GM19455 (cell line): ENCODE measurements at regions not wholly inside any gene's neighbourhood (a gene's known extent, or its start where the extent isn't known, plus 50 kb on each side); places are given as distances from the start of the nearest gene placed in this dataset.

Experiments used
- ATAC-seq: cut with Tn5 transposase; IDR thresholded peaks from one replicate; pipeline ENCODE4 v1.9.1; 2021; ENCODE audit not compliant: unreplicated experiment

DNA sequence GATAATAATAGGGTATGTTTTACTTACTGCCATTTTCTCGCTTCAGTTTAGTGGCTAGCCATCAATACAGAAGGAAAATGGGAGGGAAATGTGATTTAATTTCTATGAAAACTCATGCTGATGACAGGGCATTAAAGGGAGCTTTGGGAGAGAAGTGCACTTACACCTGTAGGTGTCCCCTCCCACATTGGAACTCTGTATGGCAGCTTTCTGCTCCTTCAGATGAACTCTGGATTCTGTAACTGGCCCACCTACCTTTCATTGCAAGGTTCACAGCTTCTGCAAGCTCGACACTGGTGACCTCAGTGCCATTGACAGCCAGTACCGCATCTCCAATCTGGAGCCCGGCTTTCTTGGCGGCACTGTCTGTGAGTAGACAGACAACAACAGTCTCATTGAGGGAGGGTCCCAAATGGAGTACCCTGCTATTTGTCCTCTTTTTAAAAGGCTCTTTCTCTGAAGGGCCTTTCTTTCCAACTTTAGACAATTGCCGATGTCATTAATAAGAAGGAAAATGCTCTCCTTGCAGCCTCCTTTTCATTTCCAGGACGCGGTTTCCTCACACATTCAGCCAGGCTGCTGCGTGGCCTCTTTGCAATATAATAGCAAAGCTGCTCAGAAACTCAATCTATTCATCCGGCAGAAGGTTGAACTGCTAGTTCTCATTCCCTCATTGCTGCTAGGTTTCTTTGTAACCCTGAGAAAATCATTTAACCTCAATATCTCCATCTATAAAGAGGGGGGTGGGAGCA, 63.6 kb downstream of the NUDT12 start:
- no peak for ATAC-seq

DNA sequence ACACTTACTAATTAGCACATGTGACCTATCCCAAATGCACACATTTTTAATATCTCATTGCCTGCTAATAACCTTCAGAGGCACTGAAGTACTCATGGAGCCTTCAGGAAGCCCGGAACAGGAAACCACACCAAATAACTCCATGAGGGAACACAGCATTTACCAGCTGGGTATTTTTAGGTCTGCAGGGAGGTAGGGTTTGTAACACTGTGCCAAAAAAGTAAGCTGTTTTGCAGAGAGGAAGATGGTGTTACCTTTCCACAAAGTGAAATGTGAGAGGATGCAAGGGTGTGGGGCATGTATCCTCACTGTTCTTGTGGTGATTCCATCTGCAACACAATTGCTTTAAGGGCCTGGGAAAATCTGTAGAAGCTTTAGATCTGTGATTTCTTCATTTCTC, 64.4 kb downstream of the NUDT12 start:
- no peak for ATAC-seq

DNA sequence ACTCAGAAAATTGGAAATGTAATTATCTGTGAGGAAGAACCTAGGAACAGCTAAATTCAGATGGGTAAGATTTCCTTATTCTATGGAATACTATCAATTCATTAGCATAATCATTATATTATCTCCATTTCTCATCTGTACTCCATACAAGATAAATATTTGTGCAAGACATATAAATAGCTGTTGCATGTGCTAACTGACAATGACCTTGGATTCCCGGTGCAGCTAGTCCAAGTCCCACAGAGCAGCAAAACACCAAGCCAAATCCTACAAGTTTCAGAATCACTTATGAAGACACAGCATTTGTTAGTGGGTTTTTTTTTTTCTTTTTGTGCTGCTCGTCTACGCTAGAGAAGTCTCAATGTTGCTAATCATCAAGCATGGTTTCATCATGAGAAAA, 64.8 kb downstream of the NUDT12 start:
- no peak for ATAC-seq

DNA sequence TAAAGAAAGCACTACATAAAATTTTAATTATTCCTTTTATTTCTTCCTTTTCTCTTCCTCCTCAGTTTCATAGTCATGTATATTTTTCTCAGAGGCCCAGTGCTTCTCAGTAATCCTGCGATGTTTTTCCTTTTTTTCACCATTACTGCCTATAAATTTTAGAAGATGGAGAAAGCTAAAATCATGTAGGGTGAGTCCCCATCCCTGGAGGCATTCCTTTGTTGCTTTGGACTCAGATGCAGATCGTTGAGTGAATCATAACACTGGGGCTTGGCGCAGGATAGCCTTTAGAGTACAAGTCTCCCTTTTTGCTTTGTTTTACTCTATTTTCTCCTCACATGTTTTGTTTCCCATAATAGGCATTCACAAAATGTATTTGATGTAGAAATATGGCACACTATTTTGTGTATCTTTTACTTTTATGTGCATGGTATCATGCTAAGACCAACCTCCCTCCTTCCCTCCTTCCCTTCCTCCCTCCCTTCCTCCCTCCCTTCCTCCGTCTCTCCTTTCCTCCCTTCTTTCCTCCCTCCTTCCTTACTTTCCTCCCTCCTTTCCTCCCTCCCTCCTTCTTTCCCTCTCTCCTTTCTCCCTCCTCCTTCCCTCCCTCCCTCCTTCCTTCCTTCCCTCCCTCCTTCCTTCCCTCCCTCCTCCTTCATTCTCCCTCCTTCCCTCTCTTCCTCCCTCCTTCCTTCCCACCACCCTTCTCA, 72.4 kb downstream of the NUDT12 start:
- ATAC-seq, result no peak

DNA sequence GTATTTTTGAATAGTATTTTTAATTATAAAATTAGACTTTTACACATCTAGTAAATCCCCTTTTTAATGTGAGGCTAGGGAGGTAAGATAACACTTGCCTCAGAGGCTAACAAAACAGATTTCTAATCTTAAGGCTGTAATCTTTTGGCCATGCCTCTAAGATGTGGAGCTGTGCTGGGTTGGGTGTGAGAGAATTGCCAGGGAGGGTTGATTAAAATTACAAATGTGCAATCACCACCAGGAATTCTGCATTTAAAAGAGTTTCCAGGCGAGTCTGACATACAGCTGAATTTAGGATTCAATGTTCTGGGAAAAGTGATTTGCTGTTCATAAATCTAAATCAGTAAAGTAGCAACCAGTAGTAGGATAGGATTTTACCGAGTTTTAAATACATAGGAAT, 73.3 kb downstream of the NUDT12 start:
- ATAC-seq, result no peak

DNA sequence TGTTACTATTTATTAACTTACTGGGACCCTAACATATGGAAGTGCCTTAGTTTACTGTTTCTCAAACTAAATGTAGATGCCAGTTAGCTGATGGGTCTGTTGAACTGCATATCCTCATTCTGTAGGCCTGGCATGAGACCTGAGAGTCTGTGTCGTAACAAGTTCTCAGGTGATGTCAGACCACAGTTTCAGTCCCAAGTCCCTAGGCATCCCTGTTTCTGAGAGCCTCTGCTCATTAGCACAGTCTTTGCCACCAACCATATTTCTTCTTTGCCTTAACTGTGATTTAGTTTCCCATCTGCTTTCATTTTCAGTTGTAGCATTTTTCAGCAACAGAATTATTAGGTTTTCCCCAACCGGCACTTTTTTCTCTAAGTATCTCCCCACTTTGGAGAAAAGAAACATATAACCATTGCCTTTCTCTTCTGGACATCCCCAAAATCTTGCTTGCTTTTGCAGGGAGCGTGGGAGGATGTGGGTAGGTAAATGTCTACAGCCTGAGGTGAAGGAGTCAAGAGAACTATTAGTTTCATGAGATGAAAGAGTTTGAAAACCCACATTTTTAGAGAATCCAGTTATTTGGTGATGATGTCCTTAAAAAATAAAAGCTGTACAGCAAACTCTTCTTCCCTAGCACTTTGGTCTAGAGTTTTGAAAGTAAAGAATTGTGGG, 74.6 kb downstream of the NUDT12 start:
- ATAC-seq, result no peak

DNA sequence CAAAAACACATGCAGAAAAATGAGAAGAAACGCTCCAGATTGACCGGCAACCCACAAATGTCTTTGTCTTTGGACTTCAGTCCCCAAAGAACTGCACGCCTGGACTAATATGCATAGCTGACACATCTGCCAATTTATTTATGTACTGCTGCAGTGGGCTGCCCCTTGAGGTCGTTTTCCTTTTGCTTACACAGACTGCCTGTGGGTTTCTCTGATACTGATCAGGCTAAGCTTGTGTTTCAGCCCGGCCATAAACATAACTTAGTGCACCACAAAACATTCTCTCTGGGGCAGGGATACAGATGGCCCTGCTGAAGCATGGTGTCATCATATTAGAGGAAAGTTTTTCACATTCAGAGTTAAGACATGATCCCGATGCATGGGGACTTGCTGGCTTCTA, 75.4 kb downstream of the NUDT12 start:
- no peak for ATAC-seq

DNA sequence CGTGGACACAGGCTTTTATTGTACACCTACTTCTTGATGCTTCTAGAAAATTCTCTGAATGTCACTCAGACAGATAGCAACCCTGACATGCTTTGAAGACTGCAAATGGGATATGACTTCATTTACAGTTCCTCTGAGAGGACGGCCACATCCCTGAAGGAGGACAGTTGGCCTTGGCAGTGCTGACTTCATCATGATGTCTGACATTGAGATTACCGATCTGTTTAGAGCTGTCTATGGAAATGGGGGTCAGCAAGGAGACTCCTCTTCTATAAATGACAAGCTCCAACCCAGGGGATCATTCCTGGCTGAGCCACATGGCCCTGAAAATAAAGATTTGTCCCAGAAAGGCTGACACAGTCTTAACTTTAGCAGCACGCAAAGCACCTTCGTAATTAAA, 75.8 kb downstream of the NUDT12 start:
- ATAC-seq, result no peak

DNA sequence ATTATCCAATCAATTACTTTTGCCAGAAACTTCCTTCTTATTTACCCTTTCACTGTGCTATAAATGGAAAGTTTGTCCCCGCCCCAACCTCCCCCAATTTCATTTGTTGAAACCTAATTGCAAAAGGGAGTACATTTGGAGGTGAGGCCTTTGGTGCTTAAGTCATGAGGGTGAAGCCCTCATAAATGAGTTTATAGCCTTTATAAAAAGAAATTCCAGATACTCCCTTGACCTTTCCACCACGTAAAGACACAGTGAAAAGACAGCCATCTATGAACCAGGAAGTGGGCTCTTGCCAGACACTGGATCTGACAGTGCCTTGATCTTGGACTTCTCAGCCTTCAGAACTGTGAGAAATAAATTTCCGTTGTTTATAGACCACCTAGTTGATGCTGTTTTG, 82.3 kb downstream of the NUDT12 start:
- no peak for ATAC-seq

DNA sequence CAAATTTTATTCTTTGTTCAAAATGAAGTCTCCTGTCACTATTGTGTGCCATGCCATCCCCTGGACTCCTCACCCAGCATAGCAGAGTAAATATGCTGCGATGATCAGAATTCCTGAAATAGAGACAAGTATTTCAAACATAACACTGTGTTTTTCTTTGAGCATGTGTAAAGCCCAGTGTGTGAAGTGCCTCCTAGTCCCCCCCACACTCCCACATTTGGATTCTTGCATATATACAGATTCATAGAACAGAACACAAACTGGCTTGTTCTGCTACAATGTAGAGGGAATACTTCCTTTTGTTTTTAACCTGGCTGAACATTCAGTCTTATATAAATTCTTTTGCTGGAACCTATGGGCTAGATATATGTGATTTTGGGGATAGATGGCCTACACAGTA, 84.9 kb downstream of the NUDT12 start:
- no peak for ATAC-seq

DNA sequence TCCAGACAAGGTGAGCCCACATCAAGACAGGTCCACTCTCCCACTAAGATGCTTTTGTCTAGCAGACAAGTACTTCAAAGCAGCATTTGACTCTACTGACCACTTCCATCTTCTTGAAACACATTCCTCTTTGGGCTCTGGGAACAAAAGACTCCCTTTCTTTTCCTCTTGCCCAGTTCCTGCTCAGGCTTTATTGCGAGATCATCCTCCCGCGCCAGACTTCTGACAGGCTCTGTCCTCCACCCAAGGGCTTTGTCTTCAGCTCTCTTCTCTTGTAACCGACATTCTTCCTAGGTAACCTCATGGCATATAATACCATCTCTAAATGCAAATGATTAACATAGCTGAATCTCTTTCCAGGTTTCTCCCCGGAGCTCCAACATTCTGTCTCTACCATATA, 85.8 kb downstream of the NUDT12 start:
- ATAC-seq, result no peak

DNA sequence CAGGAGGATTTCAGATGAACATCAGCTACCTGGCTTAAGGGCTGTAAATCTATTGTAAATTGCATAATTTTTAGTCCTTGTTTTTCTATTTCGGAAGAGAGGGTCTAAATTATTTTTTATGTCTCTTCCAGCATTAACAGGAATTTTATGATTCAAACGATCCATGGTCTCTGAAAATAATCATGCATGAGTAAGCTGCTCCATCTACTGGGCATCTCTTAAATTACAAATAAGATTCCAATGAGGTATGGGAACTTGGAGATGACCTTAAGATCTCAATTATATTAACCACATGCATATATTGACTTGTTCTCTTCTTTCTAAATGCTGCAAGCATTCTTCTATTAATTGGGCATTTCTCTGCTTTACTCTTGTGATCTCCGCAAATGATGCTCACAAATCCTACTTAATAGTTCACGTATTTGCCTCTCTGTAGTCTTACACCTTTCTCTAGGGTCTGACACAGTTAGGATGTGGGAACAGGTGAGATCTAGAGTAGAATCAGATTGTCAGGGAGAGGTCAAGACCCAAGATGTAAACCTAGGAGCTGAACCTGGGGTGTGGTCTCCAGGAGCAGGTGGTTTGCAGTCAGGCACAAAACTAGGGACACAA, 86.9 kb downstream of the NUDT12 start:
- peak; percentile 77 for ATAC-seq

DNA sequence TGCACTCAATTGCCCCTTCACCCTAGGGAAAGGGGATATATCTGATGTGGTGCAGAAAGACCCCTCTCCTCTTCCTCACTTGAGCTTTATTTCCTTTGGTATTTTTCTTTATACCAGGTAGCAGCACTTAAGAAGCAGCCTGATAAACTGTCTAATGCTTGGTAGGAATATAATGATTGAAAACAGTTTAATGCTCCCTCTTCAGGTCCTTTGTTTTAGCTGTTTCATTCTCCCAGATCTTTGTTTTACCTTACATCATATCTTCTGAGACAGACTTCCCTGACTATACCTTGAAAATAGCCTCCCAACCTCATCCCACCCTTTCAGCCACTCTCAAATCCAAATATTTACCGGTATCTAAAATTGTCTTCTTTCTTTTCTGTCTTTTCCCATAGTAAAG, 87.9 kb downstream of the NUDT12 start:
- ATAC-seq, result no peak

DNA sequence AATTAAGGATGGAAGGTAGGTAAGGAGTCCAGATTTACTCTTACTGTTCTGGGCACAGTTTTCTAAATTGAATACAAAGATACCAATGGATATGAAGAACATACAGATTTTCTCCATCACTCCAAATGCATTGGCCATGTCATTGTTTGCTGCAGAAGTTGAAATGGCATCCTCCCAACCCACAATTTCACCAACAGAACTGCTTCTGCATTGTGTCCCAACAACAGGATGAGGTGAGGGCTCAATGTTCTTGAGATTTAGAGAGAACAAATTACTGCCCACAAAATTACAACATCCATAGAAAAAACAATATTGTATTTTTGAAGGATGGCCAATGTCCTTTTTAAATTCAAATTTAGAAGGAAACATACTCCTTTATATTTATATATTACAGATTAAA, 88.9 kb downstream of the NUDT12 start:
- no peak for ATAC-seq

DNA sequence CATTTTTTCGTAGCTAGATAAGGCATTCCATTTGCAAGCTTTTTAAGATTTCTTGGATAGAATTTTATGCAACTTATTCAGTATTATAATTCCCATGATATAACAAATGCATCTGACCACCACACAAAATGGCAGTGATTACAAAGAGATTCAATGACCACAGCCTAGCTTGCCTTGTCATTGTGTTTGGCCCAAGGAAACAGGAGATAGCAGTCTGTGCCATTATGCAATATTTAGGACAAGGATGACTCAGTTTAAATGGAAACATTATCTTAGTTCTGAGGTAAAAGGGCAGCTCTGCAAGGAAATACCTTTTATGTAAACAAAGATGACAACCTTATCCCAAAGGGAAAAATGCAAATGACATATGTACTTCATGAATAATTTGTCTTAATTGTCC, 89.8 kb downstream of the NUDT12 start:
- ATAC-seq, result no peak

DNA sequence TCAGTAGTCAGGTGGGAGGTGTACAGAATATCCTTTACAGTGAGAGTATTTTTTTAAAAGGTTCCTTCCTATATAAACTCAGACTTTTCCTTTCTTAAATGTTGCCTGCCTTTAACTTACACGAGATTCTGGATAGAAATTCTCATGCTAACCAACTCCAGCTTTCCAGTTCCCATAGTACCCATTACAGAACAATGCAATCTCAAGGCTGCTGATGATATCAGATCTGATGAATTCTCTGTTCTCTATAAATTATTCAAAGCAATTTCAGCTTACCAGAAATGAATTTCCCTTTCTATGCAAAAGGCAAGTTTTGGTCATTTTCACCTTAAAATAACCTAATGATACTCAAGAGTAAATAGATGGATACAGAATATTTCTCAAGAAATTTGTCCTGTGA, 90.3 kb downstream of the NUDT12 start:
- ATAC-seq, result no peak

DNA sequence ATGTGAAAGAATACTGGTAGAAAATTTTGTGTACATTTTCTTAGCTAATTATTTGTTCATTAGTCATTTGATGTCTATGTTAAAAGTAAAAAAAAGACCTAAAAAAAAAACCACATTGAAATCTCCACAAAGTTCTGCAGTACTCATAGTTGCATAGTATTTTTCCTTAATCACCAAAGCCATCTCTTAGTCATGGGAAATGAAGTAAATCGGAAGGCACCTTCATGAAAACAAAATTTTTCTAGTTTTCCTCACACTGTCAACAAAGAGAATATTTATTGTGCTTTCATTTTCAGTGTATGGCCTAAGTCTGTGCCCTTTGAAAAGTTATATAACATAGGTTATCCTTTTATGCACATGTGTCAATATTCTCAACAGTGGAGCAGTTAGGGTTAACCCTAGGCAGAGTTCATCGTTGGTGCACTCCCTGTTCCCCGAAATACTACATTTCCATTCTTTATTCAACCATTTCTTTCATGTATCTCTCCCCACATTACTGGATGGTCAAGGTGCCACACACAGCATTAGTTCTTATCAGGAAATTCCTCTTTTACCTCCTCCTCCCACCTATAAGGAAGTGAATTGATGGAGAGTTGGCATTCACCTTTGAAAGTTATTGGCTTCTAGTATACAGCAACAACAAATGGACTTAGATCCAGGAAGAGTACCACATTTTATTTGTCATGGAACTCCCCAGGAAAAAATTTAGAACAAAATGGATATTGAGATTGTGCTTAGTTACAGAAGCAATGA, 93.1 kb downstream of the NUDT12 start:
- ATAC-seq, result no peak

DNA sequence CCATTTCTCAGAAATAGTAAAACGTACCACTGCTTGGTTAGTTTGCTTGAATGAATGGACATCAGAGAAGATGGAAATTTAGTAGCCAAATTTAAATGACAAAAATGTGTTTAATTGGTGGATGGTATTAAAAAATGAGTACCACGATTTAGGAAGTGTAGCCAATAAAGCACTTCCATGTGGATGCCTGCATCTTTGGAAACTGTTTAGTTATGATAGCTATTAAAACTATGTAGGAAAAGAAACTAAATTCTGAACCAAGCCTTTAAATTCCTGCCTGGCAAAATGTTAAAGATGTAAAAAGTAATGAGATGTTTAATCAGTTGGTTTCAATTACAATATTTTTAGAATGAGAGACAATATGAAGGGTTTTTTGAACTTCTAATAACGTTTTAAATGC, 94.8 kb downstream of the NUDT12 start:
- no peak for ATAC-seq

DNA sequence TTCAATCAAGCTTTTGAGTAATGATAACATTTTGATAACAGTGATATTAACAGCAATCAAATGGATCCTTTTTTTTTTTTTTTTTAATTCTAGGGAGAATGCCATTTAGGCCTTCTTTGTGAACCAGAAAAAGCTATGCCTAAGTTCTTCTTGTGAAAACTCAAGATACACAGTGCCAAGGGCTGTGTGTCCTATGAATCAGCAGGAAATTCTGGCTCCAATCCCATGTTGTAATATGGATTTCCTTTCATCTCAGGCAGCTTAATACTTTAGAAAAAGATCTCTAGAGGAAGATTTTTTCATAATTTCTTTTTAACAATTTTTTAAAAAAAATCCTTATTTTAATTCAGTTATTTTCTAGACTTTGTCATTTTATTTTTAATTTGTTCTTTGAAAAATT, 96.1 kb downstream of the NUDT12 start:
- no peak for ATAC-seq

DNA sequence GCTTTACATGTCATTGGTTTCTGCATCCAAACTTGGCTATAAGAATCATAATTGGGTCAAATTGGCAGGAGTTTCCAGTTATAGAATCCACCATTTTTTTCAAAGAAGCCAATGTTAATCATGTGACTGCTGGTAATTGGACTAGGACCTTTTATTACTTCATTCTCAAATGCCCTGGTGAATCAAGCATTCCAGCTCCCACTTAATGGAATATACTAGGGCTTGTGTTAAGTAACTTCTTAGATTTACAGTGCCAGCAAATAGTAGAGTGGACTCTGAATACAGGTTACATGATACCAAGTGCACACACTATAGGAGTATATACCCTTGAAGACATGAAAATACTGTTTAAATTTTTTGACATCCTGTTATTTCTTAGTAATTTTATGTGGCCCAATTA, 96.7 kb downstream of the NUDT12 start:
- ATAC-seq, result no peak

DNA sequence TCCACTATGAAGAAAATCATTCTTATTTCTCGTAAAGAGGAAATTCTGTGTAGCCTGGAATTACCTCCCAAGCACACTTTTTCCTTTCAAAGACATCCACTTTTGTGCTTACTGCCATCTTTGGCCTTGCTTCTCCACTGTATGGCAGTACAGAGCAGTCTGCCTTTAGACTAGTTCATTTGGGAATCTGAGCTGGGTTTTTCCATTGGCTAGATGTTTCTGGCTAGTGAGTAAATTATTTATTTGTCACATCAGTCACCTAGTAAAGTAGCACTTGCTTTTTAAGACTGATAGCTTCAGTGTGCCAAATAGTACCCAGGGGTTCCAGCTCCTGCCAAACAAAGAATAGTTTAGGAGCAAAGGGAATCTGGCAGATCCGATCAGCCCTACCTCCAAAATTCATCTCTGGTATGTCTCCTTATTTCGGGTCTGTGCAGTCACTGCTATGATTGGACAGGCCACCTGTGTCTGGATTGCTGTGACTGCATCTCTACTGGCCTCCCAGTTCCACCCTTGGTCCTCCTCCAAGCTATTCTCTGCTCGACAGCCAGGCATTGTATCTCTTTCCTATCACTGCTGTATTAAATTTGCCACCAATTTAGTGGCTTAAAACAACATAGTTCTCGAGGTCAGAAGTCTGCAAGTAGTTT, 97.6 kb downstream of the NUDT12 start:
- ATAC-seq, result no peak
